CD4-positive, alpha-beta T cell (primary cell): ENCODE measurements at regions not wholly inside any gene's neighbourhood (a gene's known extent, or its start where the extent isn't known, plus 50 kb on each side); places are given as distances from the start of the nearest gene placed in this dataset.
A peak's percentile ranks its signal among the peaks of the same experiment; 100 is the strongest.
"Not testable (repeated sequence)": the region's sequence is repeated elsewhere in the genome, so short reads cannot be mapped to it uniquely, and the experiment has no call there.

Source experiments
- ATAC-seq: fragments of 200-7000 bp; cut with Tn5 transposase; one replicate; pipeline ENCODE4 v1.10.0; 2022; ENCODE audit warnings: mild to moderate bottlenecking; ENCODE audit not compliant: poor library complexity
- CTCF ChIA-PET: fragments of 350-600 bp; sonication (Branson Sonifier 250); formaldehyde crosslinking; loops from one replicate; lab custom pipeline; 2021; ENCODE audit warnings: antibody characterized with exemption, inconsistent platforms; lab: Charles Lee
- POLR2A ChIA-PET: fragments of 350-600 bp; sonication (Branson Sonifier 250); formaldehyde crosslinking; loops from one replicate; lab custom pipeline; 2021; ENCODE audit warnings: antibody characterized with exemption, inconsistent platforms; lab: Charles Lee
- DNase-seq, 14 experiments: peaks; one replicate each; pipeline ENCODE4 v3.0.0-alpha.2; 2013 to 2020; ENCODE audit warnings: mixed read lengths in 2 of 14
- H3K27ac ChIP-seq, 2 donors: one replicate each; pipeline versions ENCODE4 v1.5.1 to v1.7.0; 2013; ENCODE audit warnings: low read length in 2 of 2, low read depth in 1 of 2, mild to moderate bottlenecking in 1 of 2
- H3K27me3 ChIP-seq, 2 experiments: 1 replicate in 1 of 2; 2 replicates in 1 of 2; pipeline versions ENCODE4 v1.6.1 to v1.7.0; 2013; ENCODE audit warnings: low read length in 2 of 2, control low read depth in 1 of 2, mild to moderate bottlenecking in 1 of 2, moderate library complexity in 1 of 2; ENCODE audit not compliant: insufficient read depth in 2 of 2, control insufficient read depth in 1 of 2
- H3K36me3 ChIP-seq: one replicate; pipeline ENCODE4 v1.6.1; 2013; ENCODE audit warnings: low read length, control low read depth; ENCODE audit not compliant: insufficient read depth
- H3K4me1 ChIP-seq: one replicate; pipeline ENCODE4 v1.6.1; 2013; ENCODE audit warnings: low read length, control low read depth; ENCODE audit not compliant: insufficient read depth
- H3K4me3 ChIP-seq: one replicate; pipeline ENCODE4 v1.5.1; 2013; ENCODE audit warnings: mild to moderate bottlenecking, low read length, moderate library complexity
- H3K9me3 ChIP-seq, 2 experiments: 1 replicate in 1 of 2; 2 replicates in 1 of 2; pipeline versions ENCODE4 v1.6.1 to v1.7.0; 2013; ENCODE audit warnings: low read length in 2 of 2, mild to moderate bottlenecking in 2 of 2, control low read depth in 1 of 2, moderate library complexity in 1 of 2; ENCODE audit not compliant: control insufficient read depth in 1 of 2, insufficient read depth in 1 of 2
- H3K27ac Mint-ChIP-seq: one replicate; pipeline ENCODE4 v1.8.0; 2020; ENCODE audit warnings: mixed read lengths
- H3K27me3 Mint-ChIP-seq: one replicate; pipeline ENCODE4 v1.8.0; 2021; ENCODE audit warnings: mixed read lengths
- H3K36me3 Mint-ChIP-seq: one replicate; pipeline ENCODE4 v1.8.0; 2021; ENCODE audit warnings: low read depth, mixed read lengths
- H3K4me1 Mint-ChIP-seq: one replicate; pipeline ENCODE4 v1.8.0; 2021; ENCODE audit warnings: low read depth, mixed read lengths
- H3K4me3 Mint-ChIP-seq: one replicate; pipeline ENCODE4 v1.8.0; 2020; ENCODE audit warnings: mild to moderate bottlenecking, mixed read lengths
- H3K9me3 Mint-ChIP-seq: one replicate; pipeline ENCODE4 v1.8.0; 2020; ENCODE audit warnings: mixed read lengths
- intact Hi-C, 2 experiments: fragments of 100-400 bp; cut with DNase I in 1 of 2; cut with micrococcal nuclease in 1 of 2; formaldehyde crosslinking; loops; one replicate each; pipeline versions ENCODE4 v1.15.1 to v1.9.0; 2023 to 2025; cut with DNase I, micrococcal nuclease
- TF ChIP-seq, protein P1 (sequence below): fragments of 200-600 bp; IDR thresholded peaks from one replicate; pipeline ENCODE4 v1.8.0; 2022; ENCODE audit warnings: antibody characterized with exemption, mild to moderate bottlenecking

DNA sequence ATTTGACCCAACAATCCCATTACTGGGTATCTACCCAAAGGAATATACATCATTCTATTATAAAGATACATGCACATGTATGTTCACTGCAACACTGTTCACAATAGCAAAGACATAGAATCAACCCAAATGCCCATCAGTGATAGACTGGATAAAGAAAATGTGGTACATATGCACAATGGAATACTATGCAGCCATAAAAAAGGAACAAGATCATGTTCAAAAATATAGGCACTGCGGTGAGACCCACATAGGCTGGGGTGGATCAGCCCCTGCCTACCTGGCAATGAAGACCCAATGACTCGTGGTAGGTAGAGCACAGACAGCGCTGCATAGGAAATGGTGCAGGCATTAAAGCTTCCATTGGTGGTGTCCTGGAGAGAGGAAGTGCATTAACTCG, 88.6 kb upstream of the NFIL3 start:
- peaks cover 38% of the 10 kb centered on the region for H3K27me3 Mint-ChIP-seq
- H3K4me3 Mint-ChIP-seq, H3K4me1 ChIP-seq, ATAC-seq, H3K4me3 ChIP-seq, CTCF ChIA-PET, H3K27me3 ChIP-seq, POLR2A ChIA-PET, H3K9me3 Mint-ChIP-seq, H3K27ac ChIP-seq, H3K4me1 Mint-ChIP-seq, H3K36me3 Mint-ChIP-seq, H3K9me3 ChIP-seq, DNase-seq, intact Hi-C loops, H3K36me3 ChIP-seq, H3K27ac Mint-ChIP-seq: not testable (repeated sequence)

DNA sequence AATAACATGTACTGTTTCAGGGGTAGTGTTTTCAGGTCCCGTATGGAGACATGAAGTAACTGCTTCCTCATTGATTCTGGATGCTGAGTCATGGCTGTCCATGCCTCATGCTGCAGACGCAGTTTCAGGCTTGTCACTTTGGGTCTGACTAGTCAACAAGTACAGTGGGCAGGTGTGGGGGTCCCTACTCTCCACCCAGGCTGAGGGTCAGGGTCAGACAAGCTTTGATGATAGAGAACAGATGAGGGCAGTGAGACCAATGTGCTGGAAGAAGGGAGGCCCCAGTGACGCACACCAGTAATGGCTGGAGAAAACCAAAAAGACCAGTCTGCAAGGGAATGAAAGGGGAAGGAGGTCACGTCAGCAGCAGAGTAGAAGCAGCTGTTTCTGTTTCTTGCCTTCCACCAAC, 80.0 kb upstream of the NFIL3 start:
- Histone ChIP-seq H3K9me3 (no peaks in the 10 kb centered on the region), H3K27ac (no peak overlapping the region), H3K36me3 (no peaks in the 10 kb centered on the region), H3K4me1 (no peaks in the 10 kb centered on the region), H3K4me3 (no peak overlapping the region), H3K27me3 (peaks cover 0 to 3% of the 10 kb centered on the region in 2 experiments)
- TF ChIP-seq, protein P1, sequence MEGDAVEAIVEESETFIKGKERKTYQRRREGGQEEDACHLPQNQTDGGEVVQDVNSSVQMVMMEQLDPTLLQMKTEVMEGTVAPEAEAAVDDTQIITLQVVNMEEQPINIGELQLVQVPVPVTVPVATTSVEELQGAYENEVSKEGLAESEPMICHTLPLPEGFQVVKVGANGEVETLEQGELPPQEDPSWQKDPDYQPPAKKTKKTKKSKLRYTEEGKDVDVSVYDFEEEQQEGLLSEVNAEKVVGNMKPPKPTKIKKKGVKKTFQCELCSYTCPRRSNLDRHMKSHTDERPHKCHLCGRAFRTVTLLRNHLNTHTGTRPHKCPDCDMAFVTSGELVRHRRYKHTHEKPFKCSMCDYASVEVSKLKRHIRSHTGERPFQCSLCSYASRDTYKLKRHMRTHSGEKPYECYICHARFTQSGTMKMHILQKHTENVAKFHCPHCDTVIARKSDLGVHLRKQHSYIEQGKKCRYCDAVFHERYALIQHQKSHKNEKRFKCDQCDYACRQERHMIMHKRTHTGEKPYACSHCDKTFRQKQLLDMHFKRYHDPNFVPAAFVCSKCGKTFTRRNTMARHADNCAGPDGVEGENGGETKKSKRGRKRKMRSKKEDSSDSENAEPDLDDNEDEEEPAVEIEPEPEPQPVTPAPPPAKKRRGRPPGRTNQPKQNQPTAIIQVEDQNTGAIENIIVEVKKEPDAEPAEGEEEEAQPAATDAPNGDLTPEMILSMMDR, result no peak
- no peak overlapping the region for H3K4me3 Mint-ChIP-seq
- H3K27ac Mint-ChIP-seq, result no peak overlapping the region
- no peaks in the 10 kb centered on the region for H3K36me3 Mint-ChIP-seq
- DNase-seq (peak in 2 of 14 experiments; percentile 30 to 38), ATAC-seq (no peak)
- ChIA-PET CTCF (no interaction called here), POLR2A (no interaction called here)
- H3K27me3 Mint-ChIP-seq, result peaks cover 13% of the 10 kb centered on the region
- H3K4me1 Mint-ChIP-seq, result no peaks in the 10 kb centered on the region
- no peaks in the 10 kb centered on the region for H3K9me3 Mint-ChIP-seq
- intact Hi-C loops, result no loop called here

DNA sequence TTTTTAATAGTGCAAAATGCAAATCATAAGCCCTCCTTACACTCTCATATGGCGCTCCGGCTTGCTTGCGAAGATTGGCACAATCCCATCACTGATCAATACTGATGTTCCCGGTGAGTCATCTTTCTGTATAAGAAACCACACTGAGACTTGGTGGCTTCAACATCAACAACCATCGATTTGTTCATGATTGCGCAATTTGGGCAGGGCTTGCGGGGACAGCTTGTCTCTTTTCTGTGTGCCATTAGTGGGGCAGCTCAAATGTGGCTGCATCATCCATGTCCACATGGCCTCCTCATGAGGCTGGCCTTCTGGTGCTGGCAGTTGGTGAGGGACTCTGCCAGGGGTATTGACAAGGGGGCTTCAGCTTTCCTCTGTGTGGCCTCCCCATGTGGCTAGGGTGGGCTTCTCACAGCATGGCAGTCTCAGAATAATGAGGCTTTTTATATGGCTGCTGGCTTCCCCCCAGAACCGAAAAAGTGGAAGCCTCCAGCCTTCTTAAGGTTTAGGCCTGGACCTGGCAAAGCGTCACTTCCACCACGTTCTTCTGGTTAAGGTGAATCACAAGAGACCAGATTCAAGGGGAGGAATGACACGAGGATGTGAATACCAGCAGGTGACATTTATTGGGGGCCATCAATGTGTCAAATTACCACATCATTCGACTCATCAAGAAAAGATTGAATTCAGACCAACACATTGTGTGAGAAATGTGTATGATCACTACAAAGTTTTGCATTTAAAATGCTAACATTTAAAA, 79.5 kb upstream of the NFIL3 start:
- peaks cover 13% of the 10 kb centered on the region for H3K27me3 Mint-ChIP-seq
- no peak for ATAC-seq
- CTCF ChIA-PET, result no interaction called here
- TF ChIP-seq, protein P1, result no peak
- intact Hi-C loops, result no loop called here
- DNase-seq, result no peak
- no peak overlapping the region for H3K4me3 ChIP-seq
- no peaks in the 10 kb centered on the region for H3K9me3 Mint-ChIP-seq
- no peak overlapping the region for H3K27ac Mint-ChIP-seq
- no peak overlapping the region for H3K27ac ChIP-seq
- peaks cover 0 to 3% of the 10 kb centered on the region in 2 experiments for H3K27me3 ChIP-seq
- POLR2A ChIA-PET, result no interaction called here
- no peaks in the 10 kb centered on the region for H3K4me1 ChIP-seq
- H3K9me3 ChIP-seq, result no peaks in the 10 kb centered on the region
- H3K4me1 Mint-ChIP-seq, result no peaks in the 10 kb centered on the region
- no peaks in the 10 kb centered on the region for H3K36me3 Mint-ChIP-seq
- no peak overlapping the region for H3K4me3 Mint-ChIP-seq
- H3K36me3 ChIP-seq, result no peaks in the 10 kb centered on the region

DNA sequence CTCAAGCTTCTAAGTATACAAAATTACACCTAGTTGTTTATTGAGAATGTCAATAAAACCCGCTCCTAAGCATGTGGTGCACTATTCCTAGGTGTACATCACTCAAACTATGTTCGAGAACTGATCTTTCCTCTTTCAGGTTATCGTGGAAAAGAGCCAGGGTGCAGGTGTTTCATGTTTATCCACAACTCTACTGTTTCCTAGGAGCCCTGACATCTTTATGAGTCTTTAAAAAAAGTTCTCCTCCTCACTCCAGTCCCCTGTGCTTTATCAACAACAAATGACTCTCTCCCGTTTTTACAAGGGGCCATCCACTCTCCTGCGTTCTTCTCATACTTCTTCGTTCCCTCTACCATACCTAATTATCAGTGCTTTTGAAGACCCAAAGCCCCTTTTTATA, 78.8 kb upstream of the NFIL3 start:
- Histone ChIP-seq H3K27me3 (peaks cover 0 to 3% of the 10 kb centered on the region in 2 experiments), H3K4me1 (no peaks in the 10 kb centered on the region), H3K27ac (no peak overlapping the region), H3K4me3 (no peak overlapping the region), H3K36me3 (no peaks in the 10 kb centered on the region), H3K9me3 (no peaks in the 10 kb centered on the region)
- Mint-ChIP-seq H3K9me3 (no peaks in the 10 kb centered on the region), H3K27me3 (peaks cover 13% of the 10 kb centered on the region), H3K4me3 (no peak overlapping the region), H3K36me3 (no peaks in the 10 kb centered on the region), H3K27ac (no peak overlapping the region), H3K4me1 (no peaks in the 10 kb centered on the region)
- CTCF ChIA-PET, result no interaction called here
- intact Hi-C loops, result no loop called here
- DNase-seq (no peak), ATAC-seq (no peak)
- TF ChIP-seq, protein P1, result no peak
- POLR2A ChIA-PET, result no interaction called here
